HL-60 (cell line): ENCODE measurements at regions not wholly inside any gene's neighbourhood (a gene's known extent, or its start where the extent isn't known, plus 50 kb on each side); places are given as distances from the start of the nearest gene placed in this dataset.

Experiments used
- CTCF ChIP-seq: IDR thresholded peaks from one replicate; pipeline ENCODE4 v1.5.1; 2011; ENCODE audit warnings: low read length, control low read depth, inconsistent platforms; ENCODE audit not compliant: insufficient read depth
- GABPA ChIP-seq: IDR thresholded peaks from 2 replicates; pipeline ENCODE4 v1.6.1; 2012; ENCODE audit warnings: low read depth
- POLR2AphosphoS5 ChIP-seq: IDR thresholded peaks from 2 replicates; pipeline ENCODE4 v1.6.1; 2012; ENCODE audit warnings: low read depth

- TF ChIP-seq POLR2AphosphoS5 (no peak), GABPA (no peak), CTCF (no peak)
These were observed 275.3 kb downstream of the PSAT1 start for GRCh38 chr9:78572266-78572665.
